ENCODE measurements at regions not wholly inside any gene's neighbourhood (a gene's known extent, or its start where the extent isn't known, plus 50 kb on each side); places are given as distances from the start of the nearest gene placed in this dataset.
"Not testable (repeated sequence)": the region's sequence is repeated elsewhere in the genome, so short reads cannot be mapped to it uniquely, and the experiment has no call there.

GRCh38 chr16:63689068-63689467, 1432.8 kb downstream of the CDH11 start:
- no peak for DNase-seq (ENCODE audit: extremely low read depth in 1 of 2, low read depth in 1 of 2)

- no peak for DNase-seq (ENCODE audit: extremely low read depth in 1 of 2, low read depth in 1 of 2)
These were observed 1437.4 kb downstream of the CDH11 start for GRCh38 chr16:63684149-63685101.

- no peak for DNase-seq (ENCODE audit: extremely low read depth in 1 of 2, low read depth in 1 of 2)
These were observed 1439.0 kb downstream of the CDH11 start for GRCh38 chr16:63682844-63683243.

GRCh38 chr16:63672493-63672892, 1449.4 kb downstream of the CDH11 start:
- no peak for DNase-seq (ENCODE audit: extremely low read depth in 1 of 2, low read depth in 1 of 2)

GRCh38 chr16:63663155-63663554, 1458.7 kb downstream of the CDH11 start:
- DNase-seq (ENCODE audit: extremely low read depth in 1 of 2, low read depth in 1 of 2), result no peak

GRCh38 chr16:63655846-63656245, 1466.0 kb downstream of the CDH11 start:
- no peak for DNase-seq (ENCODE audit: extremely low read depth in 1 of 2, low read depth in 1 of 2)

GRCh38 chr16:63653044-63653839, 1468.6 kb downstream of the CDH11 start:
- DNase-seq (ENCODE audit: extremely low read depth in 1 of 2, low read depth in 1 of 2), result no peak

GRCh38 chr16:63652091-63652490, 1469.8 kb downstream of the CDH11 start:
- DNase-seq (ENCODE audit: extremely low read depth in 1 of 2, low read depth in 1 of 2), result no peak

GRCh38 chr16:63650550-63650949, 1471.3 kb downstream of the CDH11 start:
- no peak for DNase-seq (ENCODE audit: extremely low read depth in 1 of 2, low read depth in 1 of 2)

GRCh38 chr16:63633706-63634445, 1488.0 kb downstream of the CDH11 start:
- not testable (repeated sequence) for DNase-seq (ENCODE audit: extremely low read depth in 1 of 2, low read depth in 1 of 2)

- no peak for DNase-seq (ENCODE audit: extremely low read depth in 1 of 2, low read depth in 1 of 2)
These were observed 1492.6 kb downstream of the CDH11 start for GRCh38 chr16:63629272-63629671.

GRCh38 chr16:63628812-63629211, 1493.1 kb downstream of the CDH11 start:
- no peak for DNase-seq (ENCODE audit: extremely low read depth in 1 of 2, low read depth in 1 of 2)

- DNase-seq (ENCODE audit: extremely low read depth in 1 of 2, low read depth in 1 of 2), result no peak
These were observed 1496.7 kb downstream of the CDH11 start for GRCh38 chr16:63625126-63625525.

GRCh38 chr16:63623551-63624039, 1498.3 kb downstream of the CDH11 start:
- no peak for DNase-seq (ENCODE audit: extremely low read depth in 1 of 2, low read depth in 1 of 2)

GRCh38 chr16:63618896-63619485, 1502.9 kb downstream of the CDH11 start:
- DNase-seq (ENCODE audit: extremely low read depth in 1 of 2, low read depth in 1 of 2), result no peak

- no peak for DNase-seq (ENCODE audit: extremely low read depth in 1 of 2, low read depth in 1 of 2)
These were observed 1503.7 kb downstream of the CDH11 start for GRCh38 chr16:63617990-63618763.

GRCh38 chr16:63617047-63617989, 1504.5 kb downstream of the CDH11 start:
- DNase-seq (ENCODE audit: extremely low read depth in 1 of 2, low read depth in 1 of 2), result no peak

- no peak for DNase-seq (ENCODE audit: extremely low read depth in 1 of 2, low read depth in 1 of 2)
These were observed 1507.4 kb downstream of the CDH11 start for GRCh38 chr16:63614429-63614828.

GRCh38 chr16:63613701-63614100, 1508.2 kb downstream of the CDH11 start:
- DNase-seq (ENCODE audit: extremely low read depth in 1 of 2, low read depth in 1 of 2), result no peak

Data from stimulated activated CD8-positive, alpha-beta memory T cell treated with anti-CD3 and anti-CD28 coated beads, Interleukin-7, amount 100 ng/mL, for 48 hours (primary cell).